ENCODE measurements at regions not wholly inside any gene's neighbourhood (a gene's known extent, or its start where the extent isn't known, plus 50 kb on each side); places are given as distances from the start of the nearest gene placed in this dataset.

GRCh38 chr5:171528865-171529614 is 109.6 kb downstream of the FGF18 start:
- no peak for TF ChIP-seq CTCF (conservative IDR thresholded peaks at IDR 0.05; ENCODE audit: low read length)
- no peak for TF ChIP-seq EZH2phosphoT487 (IDR thresholded peaks at IDR 0.05; ENCODE audit: borderline replicate concordance, low read depth, low read length)

All from OCI-LY7 (cell line).